ENCODE measurements at regions not wholly inside any gene's neighbourhood (a gene's known extent, or its start where the extent isn't known, plus 50 kb on each side); places are given as distances from the start of the nearest gene placed in this dataset.

DNA sequence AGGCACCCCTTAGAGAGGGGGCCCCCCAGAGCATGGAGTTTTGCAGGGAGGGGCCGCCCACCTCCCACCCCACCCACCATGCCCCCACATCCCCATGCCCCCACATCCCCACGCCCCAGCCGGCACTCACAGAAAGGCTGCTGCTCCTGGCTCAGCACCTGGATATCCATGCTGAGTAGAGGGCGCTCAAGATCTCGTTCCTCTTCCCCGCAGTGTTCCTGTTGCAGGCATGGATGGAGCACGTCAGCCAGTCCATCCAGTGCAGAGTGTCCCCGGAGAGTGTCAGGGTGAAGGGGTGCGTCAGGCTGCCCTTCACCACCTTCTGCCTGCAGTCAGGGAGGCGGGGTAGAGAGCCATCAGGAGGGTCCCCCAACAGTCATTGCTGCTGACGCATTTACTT, 156.2 kb downstream of the CRYBB2 start (continued):
- TF ChIP-seq, protein P1, sequence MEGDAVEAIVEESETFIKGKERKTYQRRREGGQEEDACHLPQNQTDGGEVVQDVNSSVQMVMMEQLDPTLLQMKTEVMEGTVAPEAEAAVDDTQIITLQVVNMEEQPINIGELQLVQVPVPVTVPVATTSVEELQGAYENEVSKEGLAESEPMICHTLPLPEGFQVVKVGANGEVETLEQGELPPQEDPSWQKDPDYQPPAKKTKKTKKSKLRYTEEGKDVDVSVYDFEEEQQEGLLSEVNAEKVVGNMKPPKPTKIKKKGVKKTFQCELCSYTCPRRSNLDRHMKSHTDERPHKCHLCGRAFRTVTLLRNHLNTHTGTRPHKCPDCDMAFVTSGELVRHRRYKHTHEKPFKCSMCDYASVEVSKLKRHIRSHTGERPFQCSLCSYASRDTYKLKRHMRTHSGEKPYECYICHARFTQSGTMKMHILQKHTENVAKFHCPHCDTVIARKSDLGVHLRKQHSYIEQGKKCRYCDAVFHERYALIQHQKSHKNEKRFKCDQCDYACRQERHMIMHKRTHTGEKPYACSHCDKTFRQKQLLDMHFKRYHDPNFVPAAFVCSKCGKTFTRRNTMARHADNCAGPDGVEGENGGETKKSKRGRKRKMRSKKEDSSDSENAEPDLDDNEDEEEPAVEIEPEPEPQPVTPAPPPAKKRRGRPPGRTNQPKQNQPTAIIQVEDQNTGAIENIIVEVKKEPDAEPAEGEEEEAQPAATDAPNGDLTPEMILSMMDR (IDR thresholded peaks at IDR 0.05; ENCODE audit: low read depth, low read length, missing input control), result no peak
- TF ChIP-seq EGR1 (IDR thresholded peaks at IDR 0.05; ENCODE audit: low read depth in 2 of 2) (no peak), YY1 (IDR thresholded peaks at IDR 0.05) (no peak)

DNA sequence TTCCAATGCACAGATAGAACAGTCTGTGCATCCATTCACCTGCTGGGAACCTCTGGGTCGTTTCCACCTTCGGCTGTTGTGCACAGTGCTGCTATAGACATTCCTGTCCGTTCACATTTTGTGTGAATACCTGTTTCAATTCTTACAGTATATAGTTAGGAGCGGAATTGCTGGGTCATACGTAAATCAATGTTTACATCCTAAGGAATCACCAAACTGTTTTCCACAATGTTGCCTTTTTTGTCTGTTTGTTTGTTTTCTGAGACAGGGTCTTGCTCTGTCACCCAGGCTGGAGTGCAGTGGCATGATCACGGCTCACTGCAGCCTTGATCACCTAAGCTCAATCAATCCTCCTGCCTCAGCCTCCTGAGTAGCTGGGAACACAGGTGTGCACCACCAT, 158.3 kb downstream of the CRYBB2 start:
- no peak overlapping the region for H3K4me3 ChIP-seq (ENCODE audit: low read depth in 1 of 3, low read length in 3 of 3)
- H3K9me3 ChIP-seq (ENCODE audit: control insufficient read depth in 4 of 4, low read length in 3 of 4), result no peaks in the 10 kb centered on the region
- H3K27ac ChIP-seq (ENCODE audit: low read depth in 1 of 2, low read length in 2 of 2), result no peak overlapping the region
- peaks cover 8 to 26% (median 9%) of the 10 kb centered on the region in 4 donors for H3K36me3 ChIP-seq (ENCODE audit: control insufficient read depth in 4 of 4, insufficient read depth in 3 of 4, low read depth in 1 of 4, low read length in 3 of 4)
- DNase-seq (ENCODE audit: low spot score), result no peak
- no peaks in the 10 kb centered on the region for H3K27me3 ChIP-seq (ENCODE audit: control insufficient read depth in 4 of 4, insufficient read depth in 4 of 4, low read length in 3 of 4)
- TF ChIP-seq RAD21 (IDR thresholded peaks at IDR 0.05) (no peak), HNF4G (IDR thresholded peaks at IDR 0.05) (no peak), NR2F2 (IDR thresholded peaks at IDR 0.05) (no peak), SP1 (IDR thresholded peaks at IDR 0.05) (no peak)
- peaks cover 0 to 2% (median 1%) of the 10 kb centered on the region in 4 donors for H3K4me1 ChIP-seq (ENCODE audit: control insufficient read depth in 4 of 4, insufficient read depth in 4 of 4, low read length in 3 of 4)
- WGBS, result 97% methylated on average over 6 of the region's 6 CpGs
- no peak overlapping the region for H3K9ac ChIP-seq (ENCODE audit: low read depth in 1 of 2, low read length in 2 of 2)

DNA sequence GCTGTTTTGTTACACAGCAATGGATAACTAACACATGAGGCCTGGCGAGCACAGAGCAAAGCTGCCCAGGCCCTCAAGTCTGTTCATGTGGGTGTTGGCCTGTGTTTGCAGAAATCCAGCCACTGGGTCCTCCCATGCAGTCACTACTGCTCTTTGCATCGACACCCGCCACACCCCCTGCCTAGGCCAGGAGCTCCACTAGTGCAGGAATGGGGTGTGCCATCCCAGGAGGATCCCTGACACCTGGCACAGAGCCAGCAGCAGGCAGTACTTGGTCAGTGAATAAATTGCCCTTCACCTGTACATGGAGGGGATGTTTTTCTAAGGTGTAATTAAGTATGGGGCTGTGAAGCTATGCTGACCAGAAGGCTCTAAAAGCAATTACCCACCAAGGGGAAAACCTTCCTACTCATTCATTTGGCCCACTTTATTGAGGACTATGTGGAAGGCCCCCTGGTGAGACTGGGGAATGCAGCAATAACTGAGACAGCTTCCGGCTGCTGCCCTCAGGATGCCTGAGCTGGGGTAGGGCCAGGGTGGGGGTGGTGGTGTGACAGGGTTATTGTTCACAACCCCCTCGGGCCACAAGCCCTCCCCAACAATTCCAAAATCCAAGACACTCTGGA, 160.8 kb downstream of the CRYBB2 start:
- no peaks in the 10 kb centered on the region for H3K9me3 ChIP-seq (ENCODE audit: control insufficient read depth in 4 of 4, low read length in 3 of 4)
- H3K9ac ChIP-seq (ENCODE audit: low read depth in 1 of 2, low read length in 2 of 2), result no peak overlapping the region
- WGBS, result 94% methylated on average over 5 of the region's 5 CpGs
- H3K4me3 ChIP-seq (ENCODE audit: low read depth in 1 of 3, low read length in 3 of 3), result no peak overlapping the region
- no peaks in the 10 kb centered on the region for H3K27me3 ChIP-seq (ENCODE audit: control insufficient read depth in 4 of 4, insufficient read depth in 4 of 4, low read length in 3 of 4)
- H3K27ac ChIP-seq (ENCODE audit: low read depth in 1 of 2, low read length in 2 of 2), result no peak overlapping the region
- H3K36me3 ChIP-seq (ENCODE audit: control insufficient read depth in 4 of 4, insufficient read depth in 3 of 4, low read depth in 1 of 4, low read length in 3 of 4), result peaks cover 5 to 23% (median 8%) of the 10 kb centered on the region in 4 donors
- peaks cover 9 to 19% (median 15%) of the 10 kb centered on the region in 4 donors for H3K4me1 ChIP-seq (ENCODE audit: control insufficient read depth in 4 of 4, insufficient read depth in 4 of 4, low read length in 3 of 4)
- TF ChIP-seq HNF4A (conservative IDR thresholded peaks at IDR 0.05), result no peak
- TF ChIP-seq, protein P2, sequence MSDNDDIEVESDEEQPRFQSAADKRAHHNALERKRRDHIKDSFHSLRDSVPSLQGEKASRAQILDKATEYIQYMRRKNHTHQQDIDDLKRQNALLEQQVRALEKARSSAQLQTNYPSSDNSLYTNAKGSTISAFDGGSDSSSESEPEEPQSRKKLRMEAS (IDR thresholded peaks at IDR 0.05), result no peak
- TF ChIP-seq RXRA (IDR thresholded peaks at IDR 0.05), result no peak
- TF ChIP-seq TAF1 (conservative IDR thresholded peaks at IDR 0.05), result no peak
- TF ChIP-seq, protein P1 (IDR thresholded peaks at IDR 0.05; ENCODE audit: low read depth, low read length, missing input control), result no peak
- TF ChIP-seq NR2F2 (IDR thresholded peaks at IDR 0.05), result no peak
- no peak for TF ChIP-seq RAD21 (IDR thresholded peaks at IDR 0.05)
- no peak for TF ChIP-seq FOXA2 (IDR thresholded peaks at IDR 0.05)
- no peak for TF ChIP-seq HNF4G (IDR thresholded peaks at IDR 0.05)
- TF ChIP-seq, protein P3, sequence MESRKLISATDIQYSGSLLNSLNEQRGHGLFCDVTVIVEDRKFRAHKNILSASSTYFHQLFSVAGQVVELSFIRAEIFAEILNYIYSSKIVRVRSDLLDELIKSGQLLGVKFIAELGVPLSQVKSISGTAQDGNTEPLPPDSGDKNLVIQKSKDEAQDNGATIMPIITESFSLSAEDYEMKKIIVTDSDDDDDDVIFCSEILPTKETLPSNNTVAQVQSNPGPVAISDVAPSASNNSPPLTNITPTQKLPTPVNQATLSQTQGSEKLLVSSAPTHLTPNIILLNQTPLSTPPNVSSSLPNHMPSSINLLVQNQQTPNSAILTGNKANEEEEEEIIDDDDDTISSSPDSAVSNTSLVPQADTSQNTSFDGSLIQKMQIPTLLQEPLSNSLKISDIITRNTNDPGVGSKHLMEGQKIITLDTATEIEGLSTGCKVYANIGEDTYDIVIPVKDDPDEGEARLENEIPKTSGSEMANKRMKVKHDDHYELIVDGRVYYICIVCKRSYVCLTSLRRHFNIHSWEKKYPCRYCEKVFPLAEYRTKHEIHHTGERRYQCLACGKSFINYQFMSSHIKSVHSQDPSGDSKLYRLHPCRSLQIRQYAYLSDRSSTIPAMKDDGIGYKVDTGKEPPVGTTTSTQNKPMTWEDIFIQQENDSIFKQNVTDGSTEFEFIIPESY (IDR thresholded peaks at IDR 0.05), result no peak
- TF ChIP-seq, protein P4, sequence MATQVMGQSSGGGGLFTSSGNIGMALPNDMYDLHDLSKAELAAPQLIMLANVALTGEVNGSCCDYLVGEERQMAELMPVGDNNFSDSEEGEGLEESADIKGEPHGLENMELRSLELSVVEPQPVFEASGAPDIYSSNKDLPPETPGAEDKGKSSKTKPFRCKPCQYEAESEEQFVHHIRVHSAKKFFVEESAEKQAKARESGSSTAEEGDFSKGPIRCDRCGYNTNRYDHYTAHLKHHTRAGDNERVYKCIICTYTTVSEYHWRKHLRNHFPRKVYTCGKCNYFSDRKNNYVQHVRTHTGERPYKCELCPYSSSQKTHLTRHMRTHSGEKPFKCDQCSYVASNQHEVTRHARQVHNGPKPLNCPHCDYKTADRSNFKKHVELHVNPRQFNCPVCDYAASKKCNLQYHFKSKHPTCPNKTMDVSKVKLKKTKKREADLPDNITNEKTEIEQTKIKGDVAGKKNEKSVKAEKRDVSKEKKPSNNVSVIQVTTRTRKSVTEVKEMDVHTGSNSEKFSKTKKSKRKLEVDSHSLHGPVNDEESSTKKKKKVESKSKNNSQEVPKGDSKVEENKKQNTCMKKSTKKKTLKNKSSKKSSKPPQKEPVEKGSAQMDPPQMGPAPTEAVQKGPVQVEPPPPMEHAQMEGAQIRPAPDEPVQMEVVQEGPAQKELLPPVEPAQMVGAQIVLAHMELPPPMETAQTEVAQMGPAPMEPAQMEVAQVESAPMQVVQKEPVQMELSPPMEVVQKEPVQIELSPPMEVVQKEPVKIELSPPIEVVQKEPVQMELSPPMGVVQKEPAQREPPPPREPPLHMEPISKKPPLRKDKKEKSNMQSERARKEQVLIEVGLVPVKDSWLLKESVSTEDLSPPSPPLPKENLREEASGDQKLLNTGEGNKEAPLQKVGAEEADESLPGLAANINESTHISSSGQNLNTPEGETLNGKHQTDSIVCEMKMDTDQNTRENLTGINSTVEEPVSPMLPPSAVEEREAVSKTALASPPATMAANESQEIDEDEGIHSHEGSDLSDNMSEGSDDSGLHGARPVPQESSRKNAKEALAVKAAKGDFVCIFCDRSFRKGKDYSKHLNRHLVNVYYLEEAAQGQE (IDR thresholded peaks at IDR 0.05), result no peak
- no peak for TF ChIP-seq EGR1 (IDR thresholded peaks at IDR 0.05; ENCODE audit: low read depth in 2 of 2)
- TF ChIP-seq JUND (IDR thresholded peaks at IDR 0.05), result no peak
- TF ChIP-seq FOXA1 (IDR thresholded peaks at IDR 0.05), result no peak
- no peak for TF ChIP-seq GABPA (IDR thresholded peaks at IDR 0.05 in 1 of 2, conservative IDR thresholded peaks at IDR 0.05 in 1 of 2)
- no peak for TF ChIP-seq SP1 (IDR thresholded peaks at IDR 0.05)
- TF ChIP-seq, protein P5, sequence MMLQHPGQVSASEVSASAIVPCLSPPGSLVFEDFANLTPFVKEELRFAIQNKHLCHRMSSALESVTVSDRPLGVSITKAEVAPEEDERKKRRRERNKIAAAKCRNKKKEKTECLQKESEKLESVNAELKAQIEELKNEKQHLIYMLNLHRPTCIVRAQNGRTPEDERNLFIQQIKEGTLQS (IDR thresholded peaks at IDR 0.05), result no peak
- no peak for TF ChIP-seq YY1 (IDR thresholded peaks at IDR 0.05)
- no peak for DNase-seq (ENCODE audit: low spot score)
